Endothelial cell (in vitro differentiated cells): ENCODE measurements at regions not wholly inside any gene's neighbourhood (a gene's known extent, or its start where the extent isn't known, plus 50 kb on each side); places are given as distances from the start of the nearest gene placed in this dataset.

ENCODE experiments used
- DNase-seq: peaks from one replicate; pipeline ENCODE4 v3.0.0; 2021; ENCODE audit warnings: low spot score
- H3K27ac Mint-ChIP-seq: one replicate; pipeline ENCODE4 v1.8.0; 2021; ENCODE audit warnings: mixed read lengths, inconsistent platforms; ENCODE audit not compliant: unreplicated experiment
- H3K27me3 Mint-ChIP-seq: one replicate; pipeline ENCODE4 v1.8.0; 2021; ENCODE audit warnings: mild to moderate bottlenecking, moderate library complexity, mixed read lengths, inconsistent platforms; ENCODE audit not compliant: unreplicated experiment
- H3K36me3 Mint-ChIP-seq: one replicate; pipeline ENCODE4 v1.8.0; 2021; ENCODE audit warnings: mild to moderate bottlenecking, low read depth, mixed read lengths, inconsistent platforms; ENCODE audit not compliant: unreplicated experiment
- H3K4me1 Mint-ChIP-seq: one replicate; pipeline ENCODE4 v1.8.0; 2021; ENCODE audit warnings: mild to moderate bottlenecking, mixed read lengths, inconsistent platforms; ENCODE audit not compliant: unreplicated experiment
- H3K4me3 Mint-ChIP-seq: one replicate; pipeline ENCODE4 v1.8.0; 2021; ENCODE audit warnings: mild to moderate bottlenecking, mixed read lengths, inconsistent platforms; ENCODE audit not compliant: unreplicated experiment
- H3K9me3 Mint-ChIP-seq: one replicate; pipeline ENCODE4 v1.8.0; 2021; ENCODE audit warnings: mixed read lengths, inconsistent platforms; ENCODE audit not compliant: unreplicated experiment
- TF ChIP-seq, protein P1 (sequence below): fragments of 200-600 bp; sonication (generic); IDR thresholded peaks from one replicate; pipeline ENCODE4 v1.5.0; 2021; ENCODE audit warnings: antibody characterized with exemption; ENCODE audit not compliant: unreplicated experiment

DNA sequence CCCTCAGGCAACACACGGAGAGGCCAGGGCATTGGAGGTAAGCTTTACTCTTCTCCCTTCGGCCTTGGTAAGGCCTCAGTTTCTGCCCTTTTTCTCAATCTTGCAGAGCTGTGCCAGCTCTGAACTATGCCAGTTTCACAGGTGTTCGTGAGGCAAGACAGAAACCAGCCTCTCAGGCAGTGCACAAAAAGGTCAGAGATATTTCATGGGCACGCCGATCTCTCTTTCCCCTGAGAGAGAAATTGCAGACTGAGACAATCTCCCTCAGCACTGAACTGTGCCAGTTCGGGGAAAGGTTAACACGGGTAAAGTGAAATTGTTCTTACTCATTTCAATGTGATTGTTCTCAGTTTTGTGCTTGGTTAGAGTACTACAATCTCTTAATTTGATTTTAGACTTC, 88.5 kb downstream of the GMNC start:
- TF ChIP-seq, protein P1, sequence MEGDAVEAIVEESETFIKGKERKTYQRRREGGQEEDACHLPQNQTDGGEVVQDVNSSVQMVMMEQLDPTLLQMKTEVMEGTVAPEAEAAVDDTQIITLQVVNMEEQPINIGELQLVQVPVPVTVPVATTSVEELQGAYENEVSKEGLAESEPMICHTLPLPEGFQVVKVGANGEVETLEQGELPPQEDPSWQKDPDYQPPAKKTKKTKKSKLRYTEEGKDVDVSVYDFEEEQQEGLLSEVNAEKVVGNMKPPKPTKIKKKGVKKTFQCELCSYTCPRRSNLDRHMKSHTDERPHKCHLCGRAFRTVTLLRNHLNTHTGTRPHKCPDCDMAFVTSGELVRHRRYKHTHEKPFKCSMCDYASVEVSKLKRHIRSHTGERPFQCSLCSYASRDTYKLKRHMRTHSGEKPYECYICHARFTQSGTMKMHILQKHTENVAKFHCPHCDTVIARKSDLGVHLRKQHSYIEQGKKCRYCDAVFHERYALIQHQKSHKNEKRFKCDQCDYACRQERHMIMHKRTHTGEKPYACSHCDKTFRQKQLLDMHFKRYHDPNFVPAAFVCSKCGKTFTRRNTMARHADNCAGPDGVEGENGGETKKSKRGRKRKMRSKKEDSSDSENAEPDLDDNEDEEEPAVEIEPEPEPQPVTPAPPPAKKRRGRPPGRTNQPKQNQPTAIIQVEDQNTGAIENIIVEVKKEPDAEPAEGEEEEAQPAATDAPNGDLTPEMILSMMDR: no peak
- DNase-seq: no peak
- H3K9me3 Mint-ChIP-seq: no peaks in the 10 kb centered on the region
- no peaks in the 10 kb centered on the region for H3K36me3 Mint-ChIP-seq
- H3K4me1 Mint-ChIP-seq: no peaks in the 10 kb centered on the region
- no peak overlapping the region for H3K27ac Mint-ChIP-seq
- no peak overlapping the region for H3K4me3 Mint-ChIP-seq
- H3K27me3 Mint-ChIP-seq: no peaks in the 10 kb centered on the region

DNA sequence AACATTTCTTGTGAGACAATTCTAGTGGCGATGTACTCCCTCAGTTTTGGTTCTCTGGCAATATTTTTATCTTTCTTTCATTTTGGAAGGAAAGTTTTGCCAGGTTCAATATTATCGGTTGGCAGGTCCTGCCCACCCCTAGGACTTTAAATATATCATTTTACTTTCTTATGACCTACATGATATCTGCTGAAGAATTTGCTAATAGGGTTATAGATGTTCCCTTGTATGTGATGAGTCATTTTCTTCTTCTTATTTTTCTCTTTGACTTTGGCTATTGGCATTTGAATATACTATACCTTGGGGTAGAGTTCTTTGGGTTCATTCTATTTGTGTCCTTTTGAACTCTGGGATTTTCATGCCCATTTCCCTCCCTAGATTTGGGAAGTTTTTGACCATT, 89.7 kb downstream of the GMNC start:
- DNase-seq: no peak
- TF ChIP-seq, protein P1: no peak
- H3K4me3 Mint-ChIP-seq: no peak overlapping the region
- no peak overlapping the region for H3K27ac Mint-ChIP-seq
- H3K9me3 Mint-ChIP-seq: no peaks in the 10 kb centered on the region
- no peaks in the 10 kb centered on the region for H3K27me3 Mint-ChIP-seq
- no peaks in the 10 kb centered on the region for H3K4me1 Mint-ChIP-seq
- no peaks in the 10 kb centered on the region for H3K36me3 Mint-ChIP-seq

GRCh38 chr3:190768891-190769290, 93.6 kb downstream of the GMNC start:
- Mint-ChIP-seq H3K36me3 (no peaks in the 10 kb centered on the region), H3K27ac (no peak overlapping the region), H3K9me3 (no peaks in the 10 kb centered on the region), H3K4me1 (no peaks in the 10 kb centered on the region), H3K27me3 (peaks cover 2% of the 10 kb centered on the region), H3K4me3 (no peak overlapping the region)
- TF ChIP-seq, protein P1: no peak
- DNase-seq: no peak

GRCh38 chr3:190767851-190768250, 94.6 kb downstream of the GMNC start:
- Mint-ChIP-seq H3K4me3 (no peak overlapping the region), H3K9me3 (no peaks in the 10 kb centered on the region), H3K27ac (no peak overlapping the region), H3K36me3 (no peaks in the 10 kb centered on the region), H3K27me3 (peaks cover 2% of the 10 kb centered on the region), H3K4me1 (no peaks in the 10 kb centered on the region)
- DNase-seq: no peak
- TF ChIP-seq, protein P1: no peak

- TF ChIP-seq, protein P1: no peak
- Mint-ChIP-seq H3K27ac (no peak overlapping the region), H3K36me3 (no peaks in the 10 kb centered on the region), H3K9me3 (no peaks in the 10 kb centered on the region), H3K4me1 (no peaks in the 10 kb centered on the region), H3K4me3 (no peak overlapping the region), H3K27me3 (peaks cover 2% of the 10 kb centered on the region)
- DNase-seq: no peak
Observed at GRCh38 chr3:190764231-190765134, 98.0 kb downstream of the GMNC start.
